ENCODE measurements at regions not wholly inside any gene's neighbourhood (a gene's known extent, or its start where the extent isn't known, plus 50 kb on each side); places are given as distances from the start of the nearest gene placed in this dataset.

DNA sequence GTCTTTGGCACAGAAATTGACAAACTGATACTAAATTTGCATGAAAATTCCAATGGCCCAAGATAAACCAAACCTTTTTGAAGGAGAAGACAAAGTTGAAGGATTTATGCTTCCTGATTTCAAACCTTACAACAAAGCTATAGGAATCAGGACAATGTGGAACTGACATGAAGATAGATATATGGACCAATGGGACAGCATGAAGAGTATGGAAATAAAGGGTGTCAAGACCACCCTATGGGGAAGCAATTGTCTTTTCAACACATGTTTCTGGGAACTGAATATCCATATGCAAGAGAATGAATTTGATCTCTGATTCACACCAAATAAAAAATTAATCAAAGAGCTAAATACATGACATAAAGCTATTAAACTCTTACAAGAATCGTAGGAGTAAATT is 77.2 kb upstream of the ADARB2 start:
- intact Hi-C loops (cut with DNase I), result no loop called here

DNA sequence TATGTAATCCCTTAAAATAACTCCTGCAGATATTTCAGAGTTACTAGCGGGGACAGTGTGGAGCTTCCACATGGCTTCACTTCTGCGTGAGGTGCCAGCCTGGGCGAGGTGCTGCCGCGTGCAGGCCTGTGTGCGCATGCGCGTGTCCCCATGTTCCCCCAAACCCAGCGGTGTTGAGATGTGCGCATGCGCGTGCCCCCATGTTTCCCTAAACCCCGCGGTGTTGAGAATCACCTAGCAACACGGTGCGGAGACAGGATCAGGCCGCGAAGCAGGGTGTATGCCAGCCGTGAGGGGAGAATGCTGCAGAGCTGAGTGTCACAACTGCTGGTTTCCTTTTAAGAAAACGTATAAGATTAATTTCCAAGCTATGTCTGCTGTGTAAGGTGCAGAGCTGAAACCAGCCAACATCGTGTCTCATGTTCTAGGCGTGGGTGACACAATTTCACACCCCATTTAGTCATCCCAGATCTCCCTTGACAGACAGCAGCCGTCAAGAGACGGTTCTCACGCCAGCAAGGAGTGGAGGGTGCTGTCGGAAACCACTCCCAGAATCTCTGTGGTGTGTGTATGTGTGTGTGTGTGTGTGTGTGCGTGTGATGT is 71.9 kb upstream of the ADARB2 start:
- intact Hi-C loops (cut with DNase I), result no loop called here

More for the DNA sequence above, 77.2 kb upstream of the ADARB2 start:
- DNase-seq, result no peak

DNA sequence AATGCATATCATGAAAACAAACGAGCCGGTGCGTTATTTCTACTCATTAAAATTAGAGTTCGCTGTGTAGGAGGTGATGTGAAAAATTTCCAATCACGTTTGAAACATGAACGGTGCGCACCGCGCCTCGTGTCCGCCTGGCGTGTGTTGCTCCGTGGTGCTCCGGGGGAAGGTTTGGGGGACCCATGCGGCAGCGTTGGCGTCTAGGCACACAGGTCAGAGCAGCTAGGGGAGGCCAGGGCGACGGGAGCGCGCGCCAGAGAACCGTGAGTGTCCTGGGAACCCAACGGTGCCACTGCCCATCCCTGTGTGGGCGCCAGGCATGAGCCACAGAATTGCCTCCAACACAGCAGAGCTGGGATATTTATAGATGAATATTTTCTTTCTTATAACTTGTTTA is 70.6 kb upstream of the ADARB2 start:
- peak in 1 of 10 donors; percentile 80 for DNase-seq
- intact Hi-C loops (cut with DNase I), result no loop called here

More for the DNA sequence above, 71.9 kb upstream of the ADARB2 start:
- DNase-seq, result peak in 8 of 10 donors; percentile 29 to 93 (median 58)

DNA sequence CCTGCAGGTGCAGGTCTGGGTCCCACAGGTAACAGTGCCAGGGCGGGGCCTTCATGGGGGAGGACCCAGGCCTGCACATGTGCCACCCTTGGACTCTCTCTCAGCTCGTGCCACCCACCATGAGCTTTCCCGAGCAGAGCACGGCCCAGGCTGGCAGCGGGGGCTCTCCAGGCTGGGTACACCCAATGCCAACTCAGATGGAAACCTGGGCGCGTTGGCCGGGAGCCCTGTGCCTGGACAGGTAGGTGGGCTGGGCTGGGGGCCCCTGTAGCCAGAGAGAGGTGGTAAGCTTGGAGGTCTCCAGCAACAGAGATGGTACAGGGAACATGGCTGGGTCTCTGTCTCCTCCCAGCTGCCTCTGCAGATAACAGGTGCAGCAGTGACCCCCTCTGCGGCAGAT is 69.9 kb upstream of the ADARB2 start:
- intact Hi-C loops (cut with DNase I), result no loop called here
- peak in 1 of 10 donors; percentile 62 for DNase-seq

DNA sequence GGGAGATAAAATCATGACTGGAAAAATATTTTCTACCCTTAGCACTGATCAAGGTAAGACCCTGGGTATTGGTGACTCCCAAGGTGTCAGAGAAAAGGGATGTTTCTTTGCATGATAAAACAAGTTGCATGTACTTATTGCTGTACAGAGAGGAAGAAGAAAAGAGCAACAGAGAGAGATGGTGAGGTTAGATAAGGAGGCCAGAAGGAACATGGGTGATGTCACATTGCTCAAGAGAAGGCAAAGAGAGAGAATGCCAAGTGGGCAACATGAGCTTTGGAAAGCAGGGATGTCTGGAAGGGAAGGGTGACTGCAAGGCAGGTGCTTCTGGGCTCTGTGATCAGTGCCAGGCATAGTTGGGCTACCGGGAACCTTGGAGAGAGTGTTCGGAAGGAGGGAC is 65.1 kb upstream of the ADARB2 start:
- intact Hi-C loops (cut with DNase I), result no loop called here
- DNase-seq, result no peak

DNA sequence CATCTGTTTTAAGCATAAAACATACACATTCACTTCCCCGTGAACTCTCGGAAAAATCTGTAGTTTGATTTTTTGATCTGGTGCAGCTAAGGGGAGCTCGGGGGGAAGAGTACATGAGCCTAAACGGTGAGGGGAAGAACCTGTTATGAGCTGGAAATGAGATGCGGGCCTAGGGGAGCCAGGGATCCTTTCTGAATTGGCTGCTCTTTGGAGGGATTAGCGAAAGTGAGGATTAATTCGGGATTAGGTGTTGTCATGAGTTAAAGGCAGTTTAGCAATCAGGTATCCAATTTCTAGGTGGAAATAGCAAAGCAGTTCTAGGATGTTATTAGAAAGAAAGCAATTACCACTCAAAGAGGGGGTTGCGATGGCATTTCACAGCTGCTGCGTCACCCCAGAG is 51.1 kb upstream of the ADARB2 start:
- DNase-seq, result peak in 1 of 10 donors; percentile 18
- intact Hi-C loops (cut with DNase I), result no loop called here
